HG02571 (cell line): ENCODE measurements at regions not wholly inside any gene's neighbourhood (a gene's known extent, or its start where the extent isn't known, plus 50 kb on each side); places are given as distances from the start of the nearest gene placed in this dataset.
"Not testable (repeated sequence)": the region's sequence is repeated elsewhere in the genome, so short reads cannot be mapped to it uniquely, and the experiment has no call there.

Experiments
- ATAC-seq: cut with Tn5 transposase; IDR thresholded peaks from one replicate; pipeline ENCODE4 v1.9.1; 2021; ENCODE audit warnings: mild to moderate bottlenecking, moderate library complexity; ENCODE audit not compliant: unreplicated experiment

- ATAC-seq, result no peak
Observed at GRCh38 chr3:3346556-3346955, 167.1 kb upstream of the CRBN start.

- ATAC-seq, result no peak
Observed at GRCh38 chr3:3342141-3342540, 162.7 kb upstream of the CRBN start.

- ATAC-seq, result no peak
Observed at GRCh38 chr3:3340965-3341895, 161.7 kb upstream of the CRBN start.

GRCh38 chr3:3340526-3340925 is 161.0 kb upstream of the CRBN start:
- no peak for ATAC-seq

- ATAC-seq, result no peak
Observed at GRCh38 chr3:3335903-3336302, 156.4 kb upstream of the CRBN start.

GRCh38 chr3:3334491-3334890 is 155.0 kb upstream of the CRBN start:
- no peak for ATAC-seq

- no peak for ATAC-seq
Observed at GRCh38 chr3:3333571-3333970, 154.1 kb upstream of the CRBN start.

GRCh38 chr3:3316521-3316920 is 137.0 kb upstream of the CRBN start:
- ATAC-seq, result no peak

GRCh38 chr3:3315846-3316245 is 136.4 kb upstream of the CRBN start:
- no peak for ATAC-seq

GRCh38 chr3:3309887-3310286 is 130.4 kb upstream of the CRBN start:
- ATAC-seq, result no peak

- ATAC-seq, result no peak
Observed at GRCh38 chr3:3308809-3309208, 129.3 kb upstream of the CRBN start.

GRCh38 chr3:3307491-3307890 is 128.0 kb upstream of the CRBN start:
- no peak for ATAC-seq

GRCh38 chr3:3305841-3306240 is 126.3 kb upstream of the CRBN start:
- ATAC-seq, result no peak

- ATAC-seq, result no peak
Observed at GRCh38 chr3:3305084-3305483, 125.6 kb upstream of the CRBN start.

GRCh38 chr3:3303636-3304035 is 124.1 kb upstream of the CRBN start:
- no peak for ATAC-seq

- ATAC-seq, result no peak
Observed at GRCh38 chr3:3302964-3303363, 123.5 kb upstream of the CRBN start.

GRCh38 chr3:3301476-3301875 is 122.0 kb upstream of the CRBN start:
- ATAC-seq, result no peak

- ATAC-seq, result no peak
Observed at GRCh38 chr3:3296979-3297381, 117.5 kb upstream of the CRBN start.

- no peak for ATAC-seq
Observed at GRCh38 chr3:3295586-3295985, 116.1 kb upstream of the CRBN start.

GRCh38 chr3:3291756-3292283 is 112.3 kb upstream of the CRBN start:
- not testable (repeated sequence) for ATAC-seq

- ATAC-seq, result no peak
Observed at GRCh38 chr3:3288255-3288654, 108.8 kb upstream of the CRBN start.

GRCh38 chr3:3286014-3286413 is 106.5 kb upstream of the CRBN start:
- no peak for ATAC-seq

GRCh38 chr3:3281024-3281423 is 101.5 kb upstream of the CRBN start:
- no peak for ATAC-seq
